Heart left ventricle (tissue), 16 donors: ENCODE measurements at regions not wholly inside any gene's neighbourhood (a gene's known extent, or its start where the extent isn't known, plus 50 kb on each side); places are given as distances from the start of the nearest gene placed in this dataset.
"Not testable (repeated sequence)": the region's sequence is repeated elsewhere in the genome, so short reads cannot be mapped to it uniquely, and the experiment has no call there.

Experiments used
- ATAC-seq, 4 donors: fragments of 200-7000 bp; cut with Tn5 transposase; one replicate each; pipeline ENCODE4 v1.9.1; 2020 to 2022; ENCODE audit warnings: moderate library complexity in 4 of 4, mild to moderate bottlenecking in 3 of 4, moderate number of reproducible peaks in 1 of 4
- DNase-seq, 5 donors: peaks; one replicate each; pipeline ENCODE4 v3.0.0-alpha.2; 2020
- H3K27ac ChIP-seq, 12 donors: fragments of 200-600 bp; sonication (generic) in 4 of 12; one replicate each; pipeline versions ENCODE4 v1.5.0 to v1.8.0; 2016 to 2022; ENCODE audit warnings: mild to moderate bottlenecking in 2 of 12
- H3K27me3 ChIP-seq, 9 donors: fragments of 200-600 bp; sonication (generic) in 2 of 9; one replicate each; pipeline versions ENCODE4 v1.5.1 to v1.8.0; 2016 to 2022; ENCODE audit warnings: mild to moderate bottlenecking in 3 of 9
- H3K36me3 ChIP-seq, 9 donors: fragments of 200-600 bp; sonication (generic) in 2 of 9; one replicate each; pipeline versions ENCODE4 v1.5.0 to v1.8.0; 2018 to 2022; ENCODE audit warnings: mild to moderate bottlenecking in 2 of 9
- H3K4me1 ChIP-seq, 12 donors: fragments of 200-600 bp; sonication (generic) in 4 of 12; one replicate each; pipeline versions ENCODE4 v1.5.0 to v1.8.0; 2016 to 2022; ENCODE audit warnings: mild to moderate bottlenecking in 3 of 12
- H3K4me3 ChIP-seq, 12 donors: fragments of 200-600 bp; sonication (generic) in 4 of 12; one replicate each; pipeline versions ENCODE4 v1.5.0 to v1.8.0; 2017 to 2022; ENCODE audit warnings: mild to moderate bottlenecking in 9 of 12, moderate library complexity in 4 of 12
- H3K9me3 ChIP-seq, 12 donors: fragments of 200-600 bp; sonication (generic) in 4 of 12; one replicate each; pipeline versions ENCODE4 v1.5.0 to v1.8.0; 2016 to 2022; ENCODE audit warnings: mild to moderate bottlenecking in 1 of 12
- POLR2A ChIP-seq, 2 donors: fragments of 450-650 bp; IDR thresholded peaks; one replicate each; pipeline ENCODE4 v1.6.1; 2017; ENCODE audit warnings: antibody characterized with exemption in 2 of 2, mild to moderate bottlenecking in 2 of 2, moderate library complexity in 2 of 2
- WGBS, 4 donors: extraction: QIAGEN DNeasy Blood & Tissue Kit in 2 of 4; methylation state at CpG; one replicate each; pipeline versions ENCODE4 v1.1.5 to v1.1.7; 2013 to 2018; 5-methylcytosine and 5-hydroxymethylcytosine counted together
- intact Hi-C, 10 donors: fragments of 100-400 bp; cut with DNase I; formaldehyde crosslinking; loops; one replicate each; pipeline versions ENCODE4 v1.11.1 to v1.14.2; 2022
- TF ChIP-seq, protein P1 (sequence below), 12 donors: fragments of 200-600 bp; sonication (generic) in 4 of 12; IDR thresholded peaks; one replicate each; pipeline versions ENCODE4 v1.5.0 to v1.8.0; 2018 to 2022; ENCODE audit warnings: antibody characterized with exemption in 12 of 12, mild to moderate bottlenecking in 5 of 12
- donor health status: ischemic (EF 13 %, LVEDD 7.1; RV severe dilation, severe dysfunction).
- donor health status: healthy with polysubstance abuse.
- donor health status: DM: no; HTN: yes; CAD: no.
- donor health status: DM: no; HTN: no; CAD: no.
- donor health status: ischemic (EF 25% LVEDD 6.9; RV normal size, moderate dysfunction).
- donor health status: ischemic (EF 25% LVEDD 5.7; RV mildly dilated, moderate dysfunction).
- donor health status: healthy.
- donor health status: DM: yes; HTN: yes; CAD: no.
- donor health status: ischemic (EF 35%, LVEDD 5.7; RV mildly dilated, moderate dysfunction).
- donor health status: nonischemic (EF 11% LVEDD 7.7; RV severe dilation, severe dysfunction).
- donor health status: DM: yes; HTN: yes; CAD: no.
- donor health status: PGD.
- donor health status: ischemic (EF 29% LVEDD 5.4; RV normal size, mild dysfunction).
- donor health status: nonischemic (EF 23%, LVEDD 6.1; RV moderate dilation, normal function).

DNA sequence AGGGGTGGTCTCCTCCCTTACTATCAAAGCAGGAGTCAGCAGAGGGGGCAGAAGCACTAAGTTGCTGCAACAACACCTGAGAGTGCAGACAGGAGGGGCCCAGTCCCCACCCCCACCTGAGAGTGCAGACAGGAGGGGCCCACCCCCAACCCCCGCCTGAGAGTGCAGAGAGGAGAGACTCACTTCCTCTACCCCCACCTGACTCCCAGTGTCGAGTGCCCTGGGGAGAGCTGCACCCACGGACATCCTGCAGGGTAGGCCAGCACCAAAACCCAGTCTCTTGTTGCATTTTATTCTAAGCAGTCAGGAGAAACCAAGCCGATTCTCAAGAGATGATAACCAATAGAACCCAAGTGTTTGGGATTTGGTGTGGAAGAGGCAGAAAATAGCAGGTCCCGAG is 78.4 kb downstream of the NAPG start:
- WGBS, 4 donors = 82 to 95% (median 85%) methylated on average over 4 to 5 of the region's 5 CpGs
- no peaks in the 10 kb centered on the region for H3K27me3 ChIP-seq
- no peak overlapping the region for H3K4me3 ChIP-seq
- no peaks in the 10 kb centered on the region for H3K4me1 ChIP-seq
- DNase-seq (no peak), ATAC-seq (no peak)
- H3K27ac ChIP-seq = no peak overlapping the region
- intact Hi-C loops = no loop called here
- no peaks in the 10 kb centered on the region for H3K36me3 ChIP-seq
- TF ChIP-seq, protein P1, sequence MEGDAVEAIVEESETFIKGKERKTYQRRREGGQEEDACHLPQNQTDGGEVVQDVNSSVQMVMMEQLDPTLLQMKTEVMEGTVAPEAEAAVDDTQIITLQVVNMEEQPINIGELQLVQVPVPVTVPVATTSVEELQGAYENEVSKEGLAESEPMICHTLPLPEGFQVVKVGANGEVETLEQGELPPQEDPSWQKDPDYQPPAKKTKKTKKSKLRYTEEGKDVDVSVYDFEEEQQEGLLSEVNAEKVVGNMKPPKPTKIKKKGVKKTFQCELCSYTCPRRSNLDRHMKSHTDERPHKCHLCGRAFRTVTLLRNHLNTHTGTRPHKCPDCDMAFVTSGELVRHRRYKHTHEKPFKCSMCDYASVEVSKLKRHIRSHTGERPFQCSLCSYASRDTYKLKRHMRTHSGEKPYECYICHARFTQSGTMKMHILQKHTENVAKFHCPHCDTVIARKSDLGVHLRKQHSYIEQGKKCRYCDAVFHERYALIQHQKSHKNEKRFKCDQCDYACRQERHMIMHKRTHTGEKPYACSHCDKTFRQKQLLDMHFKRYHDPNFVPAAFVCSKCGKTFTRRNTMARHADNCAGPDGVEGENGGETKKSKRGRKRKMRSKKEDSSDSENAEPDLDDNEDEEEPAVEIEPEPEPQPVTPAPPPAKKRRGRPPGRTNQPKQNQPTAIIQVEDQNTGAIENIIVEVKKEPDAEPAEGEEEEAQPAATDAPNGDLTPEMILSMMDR (IDR thresholded peaks at IDR 0.05) = no peak
- no peak for TF ChIP-seq POLR2A (IDR thresholded peaks at IDR 0.05)
- peaks cover 0 to 6% (median 0%) of the 10 kb centered on the region in 12 donors for H3K9me3 ChIP-seq

DNA sequence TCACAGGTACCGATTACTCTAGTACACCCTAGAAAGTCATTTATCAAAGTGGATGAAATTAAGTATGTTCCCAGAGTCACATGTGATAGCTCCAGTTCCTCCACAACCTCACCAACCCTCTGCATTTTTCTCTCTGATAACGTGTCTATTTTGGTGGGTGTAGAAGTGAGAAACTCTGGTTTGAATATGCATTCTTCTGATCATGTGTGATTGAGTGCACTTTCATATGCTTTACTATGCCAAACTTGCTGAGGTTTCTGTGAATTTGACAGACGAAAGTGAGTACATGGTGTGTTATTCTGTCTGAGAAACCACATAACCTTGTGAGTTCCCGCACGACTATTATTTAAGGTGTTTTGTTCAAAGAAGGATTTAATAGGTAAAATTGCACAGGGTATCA is 81.1 kb downstream of the NAPG start:
- intact Hi-C loops, H3K27me3 ChIP-seq, H3K27ac ChIP-seq, H3K4me1 ChIP-seq, DNase-seq, H3K4me3 ChIP-seq, H3K9me3 ChIP-seq, H3K36me3 ChIP-seq: not testable (repeated sequence)
- peak in 1 of 4 donors; percentile 20 for ATAC-seq
- 48 to 60% (median 57%) methylated on average over 5 of the region's 5 CpGs for WGBS, 4 donors

DNA sequence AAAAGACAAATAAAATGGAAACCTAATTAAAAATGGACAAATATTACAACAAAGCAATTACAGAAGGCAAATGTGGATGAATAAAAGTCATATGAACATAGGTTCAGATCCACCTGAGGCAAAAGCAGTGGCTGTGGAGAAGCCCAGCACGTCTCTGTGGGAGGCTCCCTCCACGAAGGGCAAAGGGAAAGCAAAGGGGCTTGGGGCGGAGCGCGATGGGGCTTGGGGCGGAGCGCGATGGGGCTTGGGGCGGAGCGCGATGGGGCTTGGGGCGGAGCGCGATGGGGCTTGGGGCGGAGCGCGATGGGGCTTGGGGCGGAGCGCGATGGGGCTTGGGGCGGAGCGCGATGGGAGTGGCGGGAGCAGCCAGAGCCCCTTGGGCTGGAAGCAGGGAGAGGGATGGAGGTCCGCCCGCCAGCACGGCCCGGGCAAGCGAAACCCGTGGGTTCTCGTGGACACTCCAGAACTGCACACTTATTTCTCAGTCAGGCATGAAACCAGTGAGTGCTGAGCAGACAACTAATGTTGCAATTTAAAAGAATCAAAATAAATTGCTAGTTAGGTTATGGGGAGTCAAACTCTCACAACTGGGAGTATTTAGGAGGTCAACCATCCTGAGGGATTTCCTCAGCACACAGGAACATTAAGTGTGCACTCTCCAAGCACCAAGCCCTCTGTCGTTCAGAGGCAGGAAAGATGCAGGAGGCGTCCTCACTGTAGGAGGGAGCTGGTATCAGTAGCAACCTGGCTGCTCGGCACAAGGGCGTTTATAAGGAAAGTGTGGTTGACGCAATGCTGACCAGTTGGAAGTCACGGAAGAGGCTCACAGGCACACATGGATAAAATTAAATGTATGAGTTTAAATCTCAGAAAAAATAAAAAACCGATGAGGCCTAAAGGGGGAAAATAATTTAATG is 81.8 kb downstream of the NAPG start:
- H3K9me3 ChIP-seq, H3K36me3 ChIP-seq, H3K4me3 ChIP-seq, DNase-seq, H3K27me3 ChIP-seq, intact Hi-C loops, H3K4me1 ChIP-seq, H3K27ac ChIP-seq: not testable (repeated sequence)
- peak in 2 of 4 donors; percentile 30 to 67 for ATAC-seq
- 49 to 86% (median 77%) methylated on average over 15 to 19 of the region's 38 CpGs for WGBS, 4 donors

DNA sequence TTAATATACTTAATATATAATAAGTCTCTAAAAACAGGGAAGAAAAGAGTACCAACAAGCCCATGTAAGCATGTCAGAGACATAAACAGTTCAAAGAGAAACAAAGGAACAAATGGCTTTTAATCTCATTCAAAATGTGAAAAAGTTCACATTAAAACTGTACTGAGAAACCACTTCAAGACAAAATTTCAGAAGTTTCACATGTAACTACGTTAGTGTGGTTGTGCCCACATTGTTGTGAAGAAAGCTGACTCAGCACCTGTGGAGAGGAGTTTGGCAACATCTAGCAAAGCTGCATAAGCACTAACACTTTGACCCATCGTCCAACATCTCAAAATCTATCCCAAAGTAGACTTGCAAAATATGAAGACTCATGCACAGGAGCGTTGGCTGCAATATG is 82.6 kb downstream of the NAPG start:
- H3K27me3 ChIP-seq, H3K9me3 ChIP-seq, H3K4me1 ChIP-seq, DNase-seq, intact Hi-C loops, H3K27ac ChIP-seq, H3K36me3 ChIP-seq, H3K4me3 ChIP-seq, ATAC-seq: not testable (repeated sequence)
- 73 to 85% (median 77%) methylated on average over 3 of the region's 3 CpGs for WGBS, 4 donors

DNA sequence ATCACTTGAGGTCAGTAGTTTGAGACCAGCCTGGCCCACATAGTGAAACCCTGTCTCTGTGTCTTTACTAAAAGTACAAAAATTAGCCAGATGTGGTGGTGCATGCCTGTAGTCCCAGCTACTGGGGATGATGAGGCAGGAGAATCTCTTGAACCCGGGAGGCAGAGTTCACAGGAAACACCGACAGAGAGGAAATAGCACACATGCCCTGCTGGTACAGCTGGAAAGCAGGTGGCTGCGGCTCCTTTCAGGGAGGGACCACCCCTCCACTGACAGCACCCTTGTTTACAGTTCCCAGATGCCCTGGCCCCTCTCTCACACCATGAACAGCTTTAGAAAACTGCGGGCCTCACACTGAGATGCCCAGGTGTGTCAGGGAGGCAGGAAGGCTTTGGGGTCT is 83.2 kb downstream of the NAPG start:
- H3K4me1 ChIP-seq, DNase-seq, ATAC-seq, H3K27ac ChIP-seq, H3K36me3 ChIP-seq, H3K4me3 ChIP-seq, intact Hi-C loops, H3K9me3 ChIP-seq, H3K27me3 ChIP-seq: not testable (repeated sequence)
- 71 to 92% (median 73%) methylated on average over 2 to 4 of the region's 4 CpGs for WGBS, 4 donors

DNA sequence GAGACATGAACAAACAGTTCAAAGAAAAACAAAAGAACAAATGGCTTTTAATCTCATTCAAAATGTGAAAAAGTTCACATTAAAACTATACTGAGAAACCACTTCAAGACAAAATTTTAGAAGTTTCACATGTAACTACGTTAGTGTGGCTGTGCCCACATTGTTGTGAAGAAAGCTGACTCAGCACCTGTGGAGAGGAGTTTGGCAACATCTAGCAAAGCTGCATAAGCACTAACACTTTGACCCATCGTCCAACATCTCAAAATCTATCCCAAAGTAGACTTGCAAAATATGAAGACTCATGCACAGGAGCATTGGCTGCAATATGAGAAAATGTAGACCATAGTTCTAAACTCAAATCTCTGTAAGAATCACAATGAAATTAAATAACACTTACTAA is 87.4 kb downstream of the NAPG start:
- H3K4me1 ChIP-seq, intact Hi-C loops, H3K4me3 ChIP-seq, H3K27ac ChIP-seq, H3K9me3 ChIP-seq, H3K27me3 ChIP-seq, H3K36me3 ChIP-seq, DNase-seq, ATAC-seq: not testable (repeated sequence)
- 45 to 71% (median 60%) methylated on average over 1 to 2 of the region's 2 CpGs for WGBS, 4 donors

DNA sequence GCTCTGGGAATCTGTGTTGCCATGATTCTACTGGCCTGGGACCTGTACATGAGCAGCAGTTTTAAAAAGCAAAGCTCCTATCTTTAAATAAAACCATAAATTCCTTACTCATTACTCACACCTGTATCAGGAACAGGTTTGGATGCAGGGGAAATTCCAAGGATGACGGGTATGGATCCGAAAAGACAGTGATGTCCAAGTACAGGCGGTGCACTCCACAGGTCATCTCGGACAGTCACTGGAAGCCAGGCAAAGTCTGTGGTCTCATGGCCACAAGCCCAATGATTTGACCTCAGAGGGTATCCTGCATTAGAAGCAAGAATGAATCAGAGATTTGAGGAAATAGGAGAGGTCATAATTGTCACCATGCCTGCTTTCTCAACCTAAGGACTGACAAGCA is 90.9 kb downstream of the NAPG start:
- ATAC-seq, intact Hi-C loops, DNase-seq, H3K36me3 ChIP-seq, H3K27ac ChIP-seq, H3K9me3 ChIP-seq, H3K4me3 ChIP-seq, H3K27me3 ChIP-seq, H3K4me1 ChIP-seq: not testable (repeated sequence)
- WGBS, 4 donors = 70 to 84% (median 76%) methylated on average over 4 of the region's 4 CpGs

DNA sequence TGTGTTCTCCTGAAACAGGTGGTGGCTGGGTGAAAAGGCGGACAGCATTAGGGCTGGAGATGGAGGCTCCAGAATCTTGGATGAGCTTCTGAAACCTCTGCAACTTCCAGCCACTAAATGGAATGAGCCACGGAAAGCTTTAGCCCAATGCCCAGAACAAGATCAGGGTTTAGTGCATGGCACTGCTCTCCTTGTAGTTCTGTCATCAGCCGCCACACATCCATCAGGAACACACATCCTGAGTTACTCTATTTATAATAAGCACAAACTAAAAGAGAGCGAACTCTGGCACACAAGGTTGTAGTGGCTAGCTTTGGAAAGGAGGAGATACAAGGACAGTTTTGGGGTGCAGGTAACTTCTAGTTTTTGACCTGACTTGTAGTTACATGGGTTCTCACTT is 93.0 kb downstream of the NAPG start:
- intact Hi-C loops, H3K27ac ChIP-seq, H3K4me3 ChIP-seq, DNase-seq, H3K4me1 ChIP-seq, H3K9me3 ChIP-seq, H3K36me3 ChIP-seq, H3K27me3 ChIP-seq: not testable (repeated sequence)
- peak; percentile 77 to 95 (median 88) for ATAC-seq
- 15 to 63% (median 51%) methylated on average over 2 of the region's 4 CpGs; no CpG with 5 or more reads in 1 of the 4 donors for WGBS, 4 donors

DNA sequence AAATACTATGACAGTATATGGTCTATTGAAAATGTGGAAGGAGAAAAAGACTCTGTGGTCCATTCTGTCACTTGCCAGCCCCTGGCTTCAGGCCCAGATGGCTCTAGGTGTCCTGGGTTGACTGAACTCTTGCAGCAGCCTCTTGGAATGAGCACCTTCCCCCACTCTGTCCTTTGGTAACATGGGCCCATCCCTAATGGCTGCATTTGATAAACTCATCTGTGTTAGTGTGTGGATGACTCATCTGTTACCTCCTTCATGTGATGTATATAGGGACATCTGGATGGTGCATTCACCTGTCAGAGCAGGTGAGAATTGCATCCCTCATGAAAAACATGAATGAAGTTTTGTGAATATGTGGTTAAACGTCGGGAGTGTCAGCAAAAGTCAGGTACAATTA is 93.5 kb downstream of the NAPG start:
- DNase-seq, H3K27me3 ChIP-seq: not testable (repeated sequence)
- WGBS, 4 donors = 91 to 96% (median 93%) methylated on average over 2 of the region's 2 CpGs

DNA sequence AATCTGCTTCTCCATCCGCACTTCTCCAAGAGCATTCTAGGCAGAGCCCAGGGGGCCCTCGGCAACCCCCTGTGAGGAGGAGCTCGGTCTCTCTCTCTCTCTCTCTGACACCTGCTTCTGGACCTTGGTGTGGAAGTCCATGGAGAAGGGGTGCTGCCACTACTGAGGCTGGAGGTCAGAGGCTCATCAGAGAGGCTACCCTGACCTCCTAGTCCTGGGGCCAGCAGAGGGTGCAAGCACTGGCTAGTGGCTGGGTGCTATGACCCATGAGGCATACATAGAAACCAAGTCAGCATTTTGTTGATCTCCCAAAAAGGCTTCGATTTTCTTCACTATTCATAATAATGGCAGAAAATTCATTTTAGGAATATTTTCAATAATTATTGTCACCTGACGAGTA is 94.0 kb downstream of the NAPG start:
- H3K27ac ChIP-seq, H3K4me1 ChIP-seq, intact Hi-C loops, H3K27me3 ChIP-seq, H3K4me3 ChIP-seq, H3K36me3 ChIP-seq, H3K9me3 ChIP-seq, DNase-seq, ATAC-seq: not testable (repeated sequence)
- WGBS, 4 donors = 91 to 93% (median 92%) methylated on average over 5 of the region's 5 CpGs

More for the DNA sequence above, 93.5 kb downstream of the NAPG start:
- H3K4me3 ChIP-seq, H3K36me3 ChIP-seq, ATAC-seq, H3K27ac ChIP-seq, H3K9me3 ChIP-seq, H3K4me1 ChIP-seq, intact Hi-C loops: not testable (repeated sequence)
